Naive B cell (primary cell): ENCODE measurements at regions not wholly inside any gene's neighbourhood (a gene's known extent, or its start where the extent isn't known, plus 50 kb on each side); places are given as distances from the start of the nearest gene placed in this dataset.

Experiments
- ATAC-seq, 2 donors: fragments of 150-1000 bp; cut with Tn5 transposase; 2 replicates each; pipeline ENCODE4 v1.10.0; 2021; ENCODE audit warnings: low read depth in 2 of 2, mild to moderate bottlenecking in 2 of 2, moderate library complexity in 2 of 2
- DNase-seq: peaks from one replicate; pipeline ENCODE4 v3.0.0; 2022
- H3K27ac Mint-ChIP-seq, 6 donors: one replicate each; pipeline ENCODE4 v1.8.0; 2020 to 2022; ENCODE audit warnings: mild to moderate bottlenecking in 6 of 6, mixed read lengths in 6 of 6, moderate library complexity in 5 of 6, inconsistent platforms in 2 of 6
- H3K27me3 Mint-ChIP-seq, 3 donors: one replicate each; pipeline ENCODE4 v1.8.0; 2021 to 2022; ENCODE audit warnings: mixed read lengths in 3 of 3, mild to moderate bottlenecking in 1 of 3
- H3K36me3 Mint-ChIP-seq, 2 donors: one replicate each; pipeline ENCODE4 v1.8.0; 2020 to 2022; ENCODE audit warnings: mixed read lengths in 2 of 2, inconsistent platforms in 1 of 2, mild to moderate bottlenecking in 1 of 2
- H3K4me1 Mint-ChIP-seq, 3 donors: one replicate each; pipeline ENCODE4 v1.8.0; 2020 to 2022; ENCODE audit warnings: mixed read lengths in 3 of 3, inconsistent platforms in 1 of 3, mild to moderate bottlenecking in 1 of 3, moderate library complexity in 1 of 3
- H3K4me3 Mint-ChIP-seq, 8 donors: one replicate each; pipeline ENCODE4 v1.8.0; 2020 to 2022; ENCODE audit warnings: mild to moderate bottlenecking in 8 of 8, mixed read lengths in 8 of 8, moderate library complexity in 8 of 8, inconsistent platforms in 2 of 8
- H3K9me3 Mint-ChIP-seq, 7 donors: one replicate each; pipeline ENCODE4 v1.8.0; 2020 to 2022; ENCODE audit warnings: mixed read lengths in 7 of 7, mild to moderate bottlenecking in 5 of 7, inconsistent platforms in 2 of 7, moderate library complexity in 1 of 7

GRCh38 chr9:86599561-86599960 is 245.4 kb upstream of the TUT7 start:
- ATAC-seq = no peak
- no peak overlapping the region for H3K27ac Mint-ChIP-seq
- H3K4me1 Mint-ChIP-seq = no peaks in the 10 kb centered on the region
- peaks cover 0 to 3% (median 0%) of the 10 kb centered on the region in 7 donors for H3K9me3 Mint-ChIP-seq
- peaks cover 0 to 8% (median 4%) of the 10 kb centered on the region in 3 donors for H3K27me3 Mint-ChIP-seq
- DNase-seq = no peak
- no peak overlapping the region for H3K4me3 Mint-ChIP-seq
- no peaks in the 10 kb centered on the region for H3K36me3 Mint-ChIP-seq

- Mint-ChIP-seq H3K9me3 (peaks cover 0 to 3% (median 0%) of the 10 kb centered on the region in 7 donors), H3K27me3 (peaks cover 0 to 8% (median 4%) of the 10 kb centered on the region in 3 donors), H3K36me3 (no peaks in the 10 kb centered on the region), H3K4me3 (no peak overlapping the region), H3K4me1 (no peaks in the 10 kb centered on the region), H3K27ac (no peak overlapping the region)
- DNase-seq = no peak
- ATAC-seq = no peak
These were observed 244.4 kb upstream of the TUT7 start for GRCh38 chr9:86598411-86599239.

GRCh38 chr9:86594724-86595123 is 240.5 kb upstream of the TUT7 start:
- Mint-ChIP-seq H3K36me3 (no peaks in the 10 kb centered on the region), H3K4me1 (no peaks in the 10 kb centered on the region), H3K27me3 (peaks cover 0 to 8% (median 4%) of the 10 kb centered on the region in 3 donors), H3K27ac (no peak overlapping the region), H3K9me3 (peaks cover 0 to 2% (median 0%) of the 10 kb centered on the region in 7 donors), H3K4me3 (no peak overlapping the region)
- DNase-seq (no peak), ATAC-seq (no peak)

- Mint-ChIP-seq H3K4me1 (no peaks in the 10 kb centered on the region), H3K36me3 (no peaks in the 10 kb centered on the region), H3K9me3 (peaks cover 0 to 3% (median 0%) of the 10 kb centered on the region in 7 donors), H3K27me3 (peaks cover 0 to 5% (median 2%) of the 10 kb centered on the region in 3 donors), H3K27ac (no peak overlapping the region), H3K4me3 (no peak overlapping the region)
- ATAC-seq (no peak), DNase-seq (no peak)
These were observed 237.3 kb upstream of the TUT7 start for GRCh38 chr9:86591472-86591871.

GRCh38 chr9:86589730-86590129 is 235.5 kb upstream of the TUT7 start:
- peaks cover 0 to 6% (median 0%) of the 10 kb centered on the region in 3 donors for H3K4me1 Mint-ChIP-seq
- no peak overlapping the region for H3K27ac Mint-ChIP-seq
- H3K9me3 Mint-ChIP-seq = peaks cover 0 to 3% (median 0%) of the 10 kb centered on the region in 7 donors
- H3K36me3 Mint-ChIP-seq = no peaks in the 10 kb centered on the region
- H3K27me3 Mint-ChIP-seq = peaks cover 0 to 9% (median 0%) of the 10 kb centered on the region in 3 donors
- DNase-seq = no peak
- no peak overlapping the region for H3K4me3 Mint-ChIP-seq
- no peak for ATAC-seq

GRCh38 chr9:86589273-86589672 is 235.1 kb upstream of the TUT7 start:
- Mint-ChIP-seq H3K4me3 (no peak overlapping the region), H3K36me3 (no peaks in the 10 kb centered on the region), H3K27me3 (peaks cover 0 to 9% (median 0%) of the 10 kb centered on the region in 3 donors), H3K9me3 (peaks cover 0 to 3% (median 0%) of the 10 kb centered on the region in 7 donors), H3K27ac (peak overlapping the region in 1 of 6 donors; percentile 47), H3K4me1 (peaks cover 0 to 6% (median 0%) of the 10 kb centered on the region in 3 donors)
- no peak for ATAC-seq
- no peak for DNase-seq

GRCh38 chr9:86586144-86586494 is 231.9 kb upstream of the TUT7 start:
- no peaks in the 10 kb centered on the region for H3K36me3 Mint-ChIP-seq
- peaks cover 0 to 10% (median 0%) of the 10 kb centered on the region in 3 donors for H3K4me1 Mint-ChIP-seq
- peaks cover 0 to 4% (median 2%) of the 10 kb centered on the region in 7 donors for H3K9me3 Mint-ChIP-seq
- ATAC-seq (no peak), DNase-seq (no peak)
- no peak overlapping the region for H3K4me3 Mint-ChIP-seq
- peaks cover 0 to 9% (median 0%) of the 10 kb centered on the region in 3 donors for H3K27me3 Mint-ChIP-seq
- no peak overlapping the region for H3K27ac Mint-ChIP-seq

GRCh38 chr9:86585422-86586143 is 231.4 kb upstream of the TUT7 start:
- peak overlapping the region in 1 of 6 donors; percentile 13 for H3K27ac Mint-ChIP-seq
- no peak for DNase-seq
- H3K4me1 Mint-ChIP-seq = peaks cover 0 to 10% (median 0%) of the 10 kb centered on the region in 3 donors
- peaks cover 0 to 9% (median 0%) of the 10 kb centered on the region in 3 donors for H3K27me3 Mint-ChIP-seq
- peaks cover 0 to 3% (median 2%) of the 10 kb centered on the region in 7 donors for H3K9me3 Mint-ChIP-seq
- no peak for ATAC-seq
- no peaks in the 10 kb centered on the region for H3K36me3 Mint-ChIP-seq
- H3K4me3 Mint-ChIP-seq = peak overlapping the region in 1 of 8 donors; percentile 71

- Mint-ChIP-seq H3K4me3 (no peak overlapping the region), H3K27ac (peak overlapping the region in 1 of 6 donors; percentile 69), H3K4me1 (peaks cover 0 to 10% (median 0%) of the 10 kb centered on the region in 3 donors), H3K27me3 (peaks cover 0 to 4% (median 0%) of the 10 kb centered on the region in 3 donors), H3K9me3 (peaks cover 0 to 3% (median 0%) of the 10 kb centered on the region in 7 donors), H3K36me3 (no peaks in the 10 kb centered on the region)
- ATAC-seq (no peak), DNase-seq (no peak)
These were observed 226.5 kb upstream of the TUT7 start for GRCh38 chr9:86580688-86581087.

GRCh38 chr9:86578722-86579121 is 224.5 kb upstream of the TUT7 start:
- H3K27ac Mint-ChIP-seq = no peak overlapping the region
- H3K4me1 Mint-ChIP-seq = peaks cover 0 to 3% (median 0%) of the 10 kb centered on the region in 3 donors
- H3K36me3 Mint-ChIP-seq = no peaks in the 10 kb centered on the region
- DNase-seq = no peak
- no peaks in the 10 kb centered on the region for H3K27me3 Mint-ChIP-seq
- no peak overlapping the region for H3K4me3 Mint-ChIP-seq
- peaks cover 0 to 8% (median 2%) of the 10 kb centered on the region in 7 donors for H3K9me3 Mint-ChIP-seq
- no peak for ATAC-seq

- no peaks in the 10 kb centered on the region for H3K36me3 Mint-ChIP-seq
- H3K27ac Mint-ChIP-seq = no peak overlapping the region
- ATAC-seq (no peak), DNase-seq (no peak)
- no peak overlapping the region for H3K4me3 Mint-ChIP-seq
- H3K4me1 Mint-ChIP-seq = no peaks in the 10 kb centered on the region
- peaks cover 0 to 16% (median 2%) of the 10 kb centered on the region in 7 donors for H3K9me3 Mint-ChIP-seq
- peaks cover 0 to 4% (median 0%) of the 10 kb centered on the region in 3 donors for H3K27me3 Mint-ChIP-seq
These were observed 223.5 kb upstream of the TUT7 start for GRCh38 chr9:86577420-86578333.

- DNase-seq = no peak
- Mint-ChIP-seq H3K4me3 (peak overlapping the region in 1 of 8 donors; percentile 53), H3K4me1 (no peaks in the 10 kb centered on the region), H3K27me3 (peaks cover 0 to 4% (median 0%) of the 10 kb centered on the region in 3 donors), H3K36me3 (no peaks in the 10 kb centered on the region), H3K27ac (no peak overlapping the region), H3K9me3 (peaks cover 0 to 16% (median 1%) of the 10 kb centered on the region in 7 donors)
- ATAC-seq = no peak
These were observed 221.8 kb upstream of the TUT7 start for GRCh38 chr9:86575825-86576525.
